ENCODE measurements at regions not wholly inside any gene's neighbourhood (a gene's known extent, or its start where the extent isn't known, plus 50 kb on each side); places are given as distances from the start of the nearest gene placed in this dataset.

DNA sequence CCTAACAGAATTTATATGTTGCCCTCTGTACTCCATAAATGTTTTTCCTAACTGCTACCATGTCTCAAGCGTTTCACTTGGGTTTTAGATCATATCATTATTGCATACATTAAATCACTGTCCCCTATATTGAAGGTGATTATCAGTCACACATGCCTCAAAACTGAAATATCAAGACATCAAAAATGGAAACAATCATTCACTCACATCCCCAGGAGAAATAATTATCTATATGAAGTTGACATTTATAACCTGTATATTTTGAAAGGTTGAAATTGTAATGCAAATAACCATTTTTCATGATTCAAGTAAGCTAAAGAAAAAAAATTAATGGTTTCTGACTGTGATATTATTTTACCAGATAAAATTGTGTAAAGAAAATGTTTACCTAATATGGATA, 1695.0 kb downstream of the SLITRK1 start:
- Histone ChIP-seq H3K4me1 (ENCODE audit: insufficient read depth) (no peaks in the 10 kb centered on the region), H3K27me3 (ENCODE audit: insufficient read depth) (no peaks in the 10 kb centered on the region), H3K79me2 (replicated peaks; ENCODE audit: insufficient read depth) (no peaks in the 10 kb centered on the region), H3K36me3 (ENCODE audit: insufficient read depth) (no peaks in the 10 kb centered on the region), H3K9me2 (ENCODE audit: insufficient read depth) (no peaks in the 10 kb centered on the region), H3K4me3 (no peak overlapping the region), H3F3A (replicated peaks; ENCODE audit: low read depth) (no peaks in the 10 kb centered on the region), H3K27ac (ENCODE audit: low read depth) (no peak overlapping the region), H2AFZ (no peak overlapping the region), H3K4me2 (no peak overlapping the region), H4K20me1 (replicated peaks; ENCODE audit: insufficient read depth) (no peaks in the 10 kb centered on the region)
- ATAC-seq (no peak), DNase-seq (ENCODE audit: low spot score) (no peak)
- Mint-ChIP-seq H3K27ac (no peak overlapping the region), H3K9me3 (no peaks in the 10 kb centered on the region), H3K27me3 (ENCODE audit: insufficient read depth, low read depth, poor library complexity) (no peaks in the 10 kb centered on the region), H3K36me3 (ENCODE audit: low read depth) (no peaks in the 10 kb centered on the region), H3K4me1 (peaks cover 3% of the 10 kb centered on the region; the same call in 1 of the 3 replicates), H3K4me3 (no peak overlapping the region)
- TF ChIP-seq, protein P1, sequence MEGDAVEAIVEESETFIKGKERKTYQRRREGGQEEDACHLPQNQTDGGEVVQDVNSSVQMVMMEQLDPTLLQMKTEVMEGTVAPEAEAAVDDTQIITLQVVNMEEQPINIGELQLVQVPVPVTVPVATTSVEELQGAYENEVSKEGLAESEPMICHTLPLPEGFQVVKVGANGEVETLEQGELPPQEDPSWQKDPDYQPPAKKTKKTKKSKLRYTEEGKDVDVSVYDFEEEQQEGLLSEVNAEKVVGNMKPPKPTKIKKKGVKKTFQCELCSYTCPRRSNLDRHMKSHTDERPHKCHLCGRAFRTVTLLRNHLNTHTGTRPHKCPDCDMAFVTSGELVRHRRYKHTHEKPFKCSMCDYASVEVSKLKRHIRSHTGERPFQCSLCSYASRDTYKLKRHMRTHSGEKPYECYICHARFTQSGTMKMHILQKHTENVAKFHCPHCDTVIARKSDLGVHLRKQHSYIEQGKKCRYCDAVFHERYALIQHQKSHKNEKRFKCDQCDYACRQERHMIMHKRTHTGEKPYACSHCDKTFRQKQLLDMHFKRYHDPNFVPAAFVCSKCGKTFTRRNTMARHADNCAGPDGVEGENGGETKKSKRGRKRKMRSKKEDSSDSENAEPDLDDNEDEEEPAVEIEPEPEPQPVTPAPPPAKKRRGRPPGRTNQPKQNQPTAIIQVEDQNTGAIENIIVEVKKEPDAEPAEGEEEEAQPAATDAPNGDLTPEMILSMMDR (conservative IDR thresholded peaks at IDR 0.05; ENCODE audit: low read depth in 2 of 2) = no peak
- TF ChIP-seq ZNF331 (CRISPR knock-in tag; IDR thresholded peaks at IDR 0.05; ENCODE audit: low read depth) = no peak
- TF ChIP-seq NANOG (IDR thresholded peaks at IDR 0.05; ENCODE audit: borderline replicate concordance) = no peak
- no peak for TF ChIP-seq ZNF114 (CRISPR knock-in tag; IDR thresholded peaks at IDR 0.05)
- TF ChIP-seq JUNB (IDR thresholded peaks at IDR 0.05; ENCODE audit: unreplicated experiment) = no peak
- TF ChIP-seq, protein P2, sequence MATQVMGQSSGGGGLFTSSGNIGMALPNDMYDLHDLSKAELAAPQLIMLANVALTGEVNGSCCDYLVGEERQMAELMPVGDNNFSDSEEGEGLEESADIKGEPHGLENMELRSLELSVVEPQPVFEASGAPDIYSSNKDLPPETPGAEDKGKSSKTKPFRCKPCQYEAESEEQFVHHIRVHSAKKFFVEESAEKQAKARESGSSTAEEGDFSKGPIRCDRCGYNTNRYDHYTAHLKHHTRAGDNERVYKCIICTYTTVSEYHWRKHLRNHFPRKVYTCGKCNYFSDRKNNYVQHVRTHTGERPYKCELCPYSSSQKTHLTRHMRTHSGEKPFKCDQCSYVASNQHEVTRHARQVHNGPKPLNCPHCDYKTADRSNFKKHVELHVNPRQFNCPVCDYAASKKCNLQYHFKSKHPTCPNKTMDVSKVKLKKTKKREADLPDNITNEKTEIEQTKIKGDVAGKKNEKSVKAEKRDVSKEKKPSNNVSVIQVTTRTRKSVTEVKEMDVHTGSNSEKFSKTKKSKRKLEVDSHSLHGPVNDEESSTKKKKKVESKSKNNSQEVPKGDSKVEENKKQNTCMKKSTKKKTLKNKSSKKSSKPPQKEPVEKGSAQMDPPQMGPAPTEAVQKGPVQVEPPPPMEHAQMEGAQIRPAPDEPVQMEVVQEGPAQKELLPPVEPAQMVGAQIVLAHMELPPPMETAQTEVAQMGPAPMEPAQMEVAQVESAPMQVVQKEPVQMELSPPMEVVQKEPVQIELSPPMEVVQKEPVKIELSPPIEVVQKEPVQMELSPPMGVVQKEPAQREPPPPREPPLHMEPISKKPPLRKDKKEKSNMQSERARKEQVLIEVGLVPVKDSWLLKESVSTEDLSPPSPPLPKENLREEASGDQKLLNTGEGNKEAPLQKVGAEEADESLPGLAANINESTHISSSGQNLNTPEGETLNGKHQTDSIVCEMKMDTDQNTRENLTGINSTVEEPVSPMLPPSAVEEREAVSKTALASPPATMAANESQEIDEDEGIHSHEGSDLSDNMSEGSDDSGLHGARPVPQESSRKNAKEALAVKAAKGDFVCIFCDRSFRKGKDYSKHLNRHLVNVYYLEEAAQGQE (IDR thresholded peaks at IDR 0.05; ENCODE audit: unreplicated experiment) = no peak
- TF ChIP-seq ZNF462 (CRISPR knock-in tag; IDR thresholded peaks at IDR 0.05) = no peak
- TF ChIP-seq EZH2 (IDR thresholded peaks at IDR 0.05; ENCODE audit: low read depth, unreplicated experiment) = no peak
- no peak for TF ChIP-seq EZH2phosphoT487 (IDR thresholded peaks at IDR 0.05; ENCODE audit: unreplicated experiment)
- TF ChIP-seq CREB1 (CRISPR knock-in tag; IDR thresholded peaks at IDR 0.05; ENCODE audit: low read depth) = no peak
- TF ChIP-seq POLR2AphosphoS5 (IDR thresholded peaks at IDR 0.05; ENCODE audit: low read depth) = no peak
- TF ChIP-seq STAT1 (IDR thresholded peaks at IDR 0.05; ENCODE audit: unreplicated experiment) = no peak
- TF ChIP-seq ETS1 (IDR thresholded peaks at IDR 0.05) = no peak
